H9 (cell line): ENCODE measurements at regions not wholly inside any gene's neighbourhood (a gene's known extent, or its start where the extent isn't known, plus 50 kb on each side); places are given as distances from the start of the nearest gene placed in this dataset.

ENCODE experiments used
- DNase-seq: peaks from one replicate; pipeline ENCODE4 v3.0.0-alpha.2; 2017
- H2AFZ ChIP-seq: one replicate; pipeline ENCODE4 v1.6.1; 2013; ENCODE audit warnings: mild to moderate bottlenecking, low read length, control low read depth, moderate library complexity
- H2AK5ac ChIP-seq: 2 replicates; pipeline ENCODE4 v1.6.1; 2013; ENCODE audit warnings: low read length, control low read depth, mixed read lengths; ENCODE audit not compliant: insufficient read length
- H2BK120ac ChIP-seq: one replicate; pipeline ENCODE4 v1.6.1; 2013; ENCODE audit warnings: low read depth, mild to moderate bottlenecking, low read length, control low read depth, inconsistent platforms; ENCODE audit not compliant: poor library complexity, severe bottlenecking
- H2BK12ac ChIP-seq: 2 replicates; pipeline ENCODE4 v1.6.1; 2013; ENCODE audit warnings: low read length, control low read depth, mixed read lengths, low read depth; ENCODE audit not compliant: insufficient read length
- H2BK15ac ChIP-seq: 2 replicates; pipeline ENCODE4 v1.6.1; 2013; ENCODE audit warnings: low read depth, low read length, control low read depth
- H2BK20ac ChIP-seq: one replicate; pipeline ENCODE4 v1.6.1; 2013; ENCODE audit warnings: low read depth, mild to moderate bottlenecking, low read length, control low read depth, inconsistent platforms; ENCODE audit not compliant: poor library complexity, severe bottlenecking
- H2BK5ac ChIP-seq: 2 replicates; pipeline ENCODE4 v1.6.1; 2013; ENCODE audit warnings: low read length, control low read depth, mixed read lengths; ENCODE audit not compliant: insufficient read length
- H3K14ac ChIP-seq: 2 replicates; pipeline ENCODE4 v1.6.1; 2013; ENCODE audit warnings: low read length, control low read depth; ENCODE audit not compliant: insufficient read depth
- H3K18ac ChIP-seq: 2 replicates; pipeline ENCODE4 v1.6.1; 2013; ENCODE audit warnings: low read depth, mild to moderate bottlenecking, mixed read lengths, low read length, control low read depth; ENCODE audit not compliant: insufficient read length
- H3K23ac ChIP-seq: 2 replicates; pipeline ENCODE4 v1.6.1; 2013; ENCODE audit warnings: low read length, control low read depth, mixed read lengths, low read depth; ENCODE audit not compliant: insufficient read length
- H3K23me2 ChIP-seq: 2 replicates; pipeline ENCODE4 v1.6.1; 2013; ENCODE audit warnings: low read depth, mild to moderate bottlenecking, mixed read lengths, low read length, control low read depth; ENCODE audit not compliant: insufficient read length, poor library complexity, severe bottlenecking
- H3K27ac ChIP-seq: 2 replicates; pipeline ENCODE4 v1.5.1; 2013; ENCODE audit warnings: low read length, control low read depth, mixed read lengths, low read depth; ENCODE audit not compliant: insufficient read length
- H3K27me3 ChIP-seq: 2 replicates; pipeline ENCODE4 v1.6.1; 2013; ENCODE audit warnings: low read length, control low read depth, inconsistent platforms; ENCODE audit not compliant: insufficient read depth
- H3K4ac ChIP-seq: 2 replicates; pipeline ENCODE4 v1.6.1; 2013; ENCODE audit warnings: low read depth, mild to moderate bottlenecking, control low read depth, inconsistent platforms, low read length, moderate library complexity
- H3K4me1 ChIP-seq: 2 replicates; pipeline ENCODE4 v1.6.1; 2013; ENCODE audit warnings: low read length, control low read depth, inconsistent platforms; ENCODE audit not compliant: insufficient read depth
- H3K4me2 ChIP-seq: 2 replicates; pipeline ENCODE4 v1.6.1; 2013; ENCODE audit warnings: low read length, control low read depth, mixed read lengths; ENCODE audit not compliant: insufficient read length, insufficient read depth
- H3K56ac ChIP-seq: 2 replicates; pipeline ENCODE4 v1.6.1; 2013; ENCODE audit warnings: low read depth, mild to moderate bottlenecking, mixed read lengths, low read length, control low read depth; ENCODE audit not compliant: insufficient read length
- H3K79me1 ChIP-seq: 2 replicates; pipeline ENCODE4 v1.6.1; 2013; ENCODE audit warnings: low read depth, mild to moderate bottlenecking, moderate library complexity, low read length, control low read depth, inconsistent platforms; ENCODE audit not compliant: insufficient read depth, poor library complexity, severe bottlenecking
- H3K79me2 ChIP-seq: 2 replicates; pipeline ENCODE4 v1.6.1; 2013; ENCODE audit warnings: low read length, control low read depth, inconsistent platforms; ENCODE audit not compliant: insufficient read depth
- H3K9ac ChIP-seq: 2 replicates; pipeline ENCODE4 v1.6.1; 2013; ENCODE audit warnings: low read length, control low read depth, mixed read lengths; ENCODE audit not compliant: insufficient read length; ENCODE audit errors: extremely low read depth
- H3K9me3 ChIP-seq: one replicate; pipeline ENCODE4 v1.6.1; 2013; ENCODE audit warnings: low read depth, low read length, inconsistent platforms; ENCODE audit not compliant: control insufficient read depth
- H3T11ph ChIP-seq: one replicate; pipeline ENCODE4 v1.6.1; 2013; ENCODE audit warnings: mild to moderate bottlenecking, low read length, control low read depth, inconsistent platforms
- H4K20me1 ChIP-seq: one replicate; pipeline ENCODE4 v1.6.1; 2013; ENCODE audit not compliant: control insufficient read depth, insufficient read length, insufficient read depth
- H4K5ac ChIP-seq: 2 replicates; pipeline ENCODE4 v1.6.1; 2013; ENCODE audit warnings: low read depth, mild to moderate bottlenecking, mixed read lengths, low read length, control low read depth; ENCODE audit not compliant: insufficient read length
- H4K8ac ChIP-seq: replicated peaks from 2 replicates; pipeline ENCODE4 v1.6.1; 2013; ENCODE audit warnings: low read length, control low read depth, mixed read lengths, low read depth; ENCODE audit not compliant: insufficient read length
- H4K91ac ChIP-seq: 2 replicates; pipeline ENCODE4 v1.6.1; 2013; ENCODE audit warnings: low read depth, mild to moderate bottlenecking, moderate library complexity, mixed read lengths, low read length, control low read depth; ENCODE audit not compliant: insufficient read length
- H3K27ac Mint-ChIP-seq, 3 experiments: 2 replicates in 2 of 3; 3 replicates in 1 of 3; pipeline ENCODE4 v1.8.0; 2020 to 2021; ENCODE audit warnings: mixed read lengths in 3 of 3, mild to moderate bottlenecking in 1 of 3, moderate library complexity in 1 of 3
- H3K27me3 Mint-ChIP-seq: 2 replicates; pipeline ENCODE4 v1.8.0; 2021; ENCODE audit warnings: low read depth, mild to moderate bottlenecking, moderate library complexity, mixed read lengths
- H3K36me3 Mint-ChIP-seq, 3 experiments: 2 replicates in 2 of 3; 3 replicates in 1 of 3; pipeline ENCODE4 v1.8.0; 2020 to 2021; ENCODE audit warnings: low read depth in 3 of 3, mixed read lengths in 3 of 3; ENCODE audit not compliant: insufficient read depth in 1 of 3
- H3K4me1 Mint-ChIP-seq, 2 experiments: 2 replicates each; pipeline ENCODE4 v1.8.0; 2020; ENCODE audit warnings: mixed read lengths in 2 of 2
- H3K4me3 Mint-ChIP-seq, 2 experiments: 2 replicates in 1 of 2; 3 replicates in 1 of 2; pipeline ENCODE4 v1.8.0; 2020 to 2021; ENCODE audit warnings: mild to moderate bottlenecking in 2 of 2, mixed read lengths in 2 of 2, moderate library complexity in 1 of 2
- H3K9me3 Mint-ChIP-seq, 2 experiments: 2 replicates in 1 of 2; 3 replicates in 1 of 2; pipeline ENCODE4 v1.8.0; 2020; ENCODE audit warnings: mild to moderate bottlenecking in 2 of 2, mixed read lengths in 2 of 2, moderate library complexity in 1 of 2
- CTCF ChIP-seq: fragments of 200-600 bp; sonication (generic); conservative IDR thresholded peaks from 3 replicates; pipeline ENCODE4 v1.8.0; 2021; ENCODE audit warnings: antibody characterized with exemption, mild to moderate bottlenecking
- WGBS: extraction: QIAGEN DNeasy Blood & Tissue Kit; methylation state at CpG from one replicate; pipeline ENCODE4 v1.1.7; 2013; ENCODE audit warnings: missing lambda C conversion rate, low lambda C conversion rate, mixed read lengths; ENCODE audit not compliant: insufficient read length; ENCODE audit errors: extremely low coverage; 5-methylcytosine and 5-hydroxymethylcytosine counted together

- Histone ChIP-seq H3T11ph (no peak overlapping the region), H3K56ac (no peak overlapping the region), H2AFZ (no peak overlapping the region), H3K27ac (no peak overlapping the region), H3K14ac (no peak overlapping the region), H2BK12ac (no peak overlapping the region), H4K8ac (no peak overlapping the region), H3K9me3 (no peaks in the 10 kb centered on the region), H2AK5ac (no peak overlapping the region), H3K23me2 (no peaks in the 10 kb centered on the region), H2BK5ac (no peak overlapping the region), H3K4me1 (no peaks in the 10 kb centered on the region), H2BK120ac (no peak overlapping the region), H3K9ac (no peak overlapping the region), H3K79me2 (no peaks in the 10 kb centered on the region), H3K79me1 (no peaks in the 10 kb centered on the region), H3K18ac (no peak overlapping the region), H4K91ac (no peak overlapping the region), H4K20me1 (no peaks in the 10 kb centered on the region), H4K5ac (no peak overlapping the region), H3K4ac (no peak overlapping the region), H2BK15ac (no peak overlapping the region), H3K4me2 (no peak overlapping the region), H3K27me3 (no peaks in the 10 kb centered on the region), H2BK20ac (no peak overlapping the region), H3K23ac (no peak overlapping the region)
- no CpG with 5 or more reads among the region's 8 CpGs for WGBS
- no peak for TF ChIP-seq CTCF
- no peaks in the 10 kb centered on the region for H3K4me1 Mint-ChIP-seq
- H3K9me3 Mint-ChIP-seq, result no peaks in the 10 kb centered on the region
- no peaks in the 10 kb centered on the region; the same call in 1 of the 2 replicates for H3K27me3 Mint-ChIP-seq
- no peaks in the 10 kb centered on the region for H3K36me3 Mint-ChIP-seq
- no peak overlapping the region for H3K27ac Mint-ChIP-seq
- DNase-seq, result no peak
- no peak overlapping the region for H3K4me3 Mint-ChIP-seq
These were observed 88.6 kb upstream of the TMEM164 start for GRCh38 chrX:109914114-109914849.
